H1 (cell line): ENCODE measurements at regions not wholly inside any gene's neighbourhood (a gene's known extent, or its start where the extent isn't known, plus 50 kb on each side); places are given as distances from the start of the nearest gene placed in this dataset.

Experiments used
- CTCF ChIA-PET: fragments of 300-600 bp; sonication (Branson Sonifier 250); formaldehyde crosslinking; loops from one replicate; lab custom pipeline; 2021; ENCODE audit not compliant: partially characterized antibody; lab: Charles Lee
- POLR2A ChIA-PET: fragments of 300-600 bp; sonication (Branson Sonifier 250); formaldehyde crosslinking; loops from one replicate; lab custom pipeline; 2021; ENCODE audit warnings: inconsistent platforms; ENCODE audit not compliant: partially characterized antibody; lab: Charles Lee
- DNase-seq, 2 experiments: peaks; one replicate each; pipeline versions ENCODE4 v3.0.0 to v3.0.0-alpha.2; 2010 to 2022; ENCODE audit warnings: low spot score in 2 of 2, low read depth in 1 of 2, mixed read lengths in 1 of 2
- FAIRE-seq: peaks from 2 replicates; lab custom pipeline; 2011; peaks lifted over from hg19 to GRCh38; lab: Jason Lieb, UNC
- H2AFZ ChIP-seq: 2 replicates; pipeline ENCODE4 v1.8.1; 2012; ENCODE audit warnings: low read length, inconsistent platforms
- H2AK5ac ChIP-seq: 2 replicates; pipeline ENCODE4 v1.6.1; 2013; ENCODE audit warnings: low read depth, low read length
- H2BK120ac ChIP-seq: replicated peaks from 2 replicates; pipeline ENCODE3; 2013; ENCODE audit warnings: low read depth, low read length, inconsistent platforms
- H2BK12ac ChIP-seq: 2 replicates; pipeline ENCODE4 v1.6.1; 2013; ENCODE audit warnings: low read depth, low read length
- H2BK15ac ChIP-seq: 2 replicates; pipeline ENCODE4 v1.6.1; 2013; ENCODE audit warnings: low read length
- H2BK20ac ChIP-seq: 2 replicates; pipeline ENCODE4 v1.6.1; 2013; ENCODE audit warnings: low read length
- H2BK5ac ChIP-seq: 2 replicates; pipeline ENCODE4 v1.6.1; 2013; ENCODE audit warnings: low read depth, low read length
- H3K14ac ChIP-seq: 2 replicates; pipeline ENCODE4 v1.6.1; 2013; ENCODE audit warnings: inconsistent platforms; ENCODE audit not compliant: insufficient read length
- H3K18ac ChIP-seq: 2 replicates; pipeline ENCODE4 v1.6.1; 2013; ENCODE audit warnings: low read length; ENCODE audit errors: extremely low read depth
- H3K23ac ChIP-seq: 2 replicates; pipeline ENCODE4 v1.6.1; 2013; ENCODE audit warnings: inconsistent platforms; ENCODE audit not compliant: insufficient read length
- H3K23me2 ChIP-seq: 2 replicates; pipeline ENCODE4 v1.6.1; 2013; ENCODE audit warnings: low read depth, low read length
- H3K27ac ChIP-seq: 2 replicates; pipeline ENCODE4 v1.6.1; 2011; ENCODE audit warnings: low read depth, low read length, inconsistent platforms
- H3K27me3 ChIP-seq, 4 experiments: replicated peaks in 1 of 4; 1 replicate in 1 of 4; 2 replicates in 3 of 4; pipeline versions ENCODE4 v1.6.1 to v1.8.1; 2011 to 2013; ENCODE audit warnings: low read length in 3 of 4, mild to moderate bottlenecking in 3 of 4, inconsistent platforms in 2 of 4, mixed read lengths in 2 of 4, moderate library complexity in 1 of 4; ENCODE audit not compliant: control insufficient read depth in 3 of 4, insufficient read depth in 3 of 4; ENCODE audit errors: extremely low read depth in 1 of 4
- H3K36me3 ChIP-seq, 4 experiments: 2 replicates each; pipeline versions ENCODE4 v1.6.1 to v1.8.1; 2011 to 2013; ENCODE audit warnings: mild to moderate bottlenecking in 4 of 4, low read length in 3 of 4, moderate library complexity in 2 of 4, control low read depth in 1 of 4, inconsistent platforms in 1 of 4; ENCODE audit not compliant: insufficient read depth in 4 of 4, control insufficient read depth in 2 of 4
- H3K4ac ChIP-seq: replicated peaks from 2 replicates; pipeline ENCODE3; 2013; ENCODE audit warnings: low read length, low read depth, mixed read lengths, inconsistent platforms; ENCODE audit not compliant: insufficient read length
- H3K4me1 ChIP-seq, 4 experiments: replicated peaks in 1 of 4; 1 replicate in 1 of 4; 2 replicates in 3 of 4; pipeline versions ENCODE4 v1.6.1 to v1.8.1; 2011 to 2013; ENCODE audit warnings: low read length in 3 of 4, inconsistent platforms in 2 of 4, mixed read lengths in 1 of 4; ENCODE audit not compliant: insufficient read depth in 4 of 4, control insufficient read depth in 3 of 4
- H3K4me2 ChIP-seq, 2 experiments: 2 replicates each; pipeline versions ENCODE4 v1.6.1 to v1.8.1; 2011 to 2013; ENCODE audit warnings: low read depth in 2 of 2, low read length in 2 of 2, control low read depth in 1 of 2, inconsistent platforms in 1 of 2, mild to moderate bottlenecking in 1 of 2; ENCODE audit not compliant: insufficient read depth in 1 of 2
- H3K4me3 ChIP-seq, 4 experiments: fragments of 200-600, 300-600 bp in 1 of 4; sonication (generic), shearing (Covaris generic), sonication (Bioruptor Twin) in 1 of 4; 2 replicates each; pipeline versions ENCODE4 v1.5.1 to v1.8.1; 2011 to 2016; ENCODE audit warnings: low read length in 4 of 4, low read depth in 3 of 4, control low read depth in 2 of 4, inconsistent platforms in 2 of 4, mild to moderate bottlenecking in 2 of 4, mixed read lengths in 1 of 4, moderate library complexity in 1 of 4; ENCODE audit not compliant: insufficient read depth in 2 of 4; ENCODE audit errors: extremely low read depth in 1 of 4
- H3K56ac ChIP-seq: replicated peaks from 2 replicates; pipeline ENCODE3; 2013; ENCODE audit warnings: low read depth, mild to moderate bottlenecking, mixed read lengths, low read length, inconsistent platforms; ENCODE audit not compliant: insufficient read length
- H3K79me1 ChIP-seq: 2 replicates; pipeline ENCODE4 v1.6.1; 2013; ENCODE audit warnings: low read depth, low read length, control low read depth
- H3K79me2 ChIP-seq, 2 experiments: 2 replicates each; pipeline versions ENCODE4 v1.6.1 to v1.8.1; 2012 to 2013; ENCODE audit warnings: low read length in 2 of 2, mild to moderate bottlenecking in 2 of 2, inconsistent platforms in 1 of 2; ENCODE audit not compliant: insufficient read depth in 2 of 2, control insufficient read depth in 1 of 2
- H3K9ac ChIP-seq, 4 experiments: replicated peaks in 1 of 4; 1 replicate in 1 of 4; 2 replicates in 3 of 4; pipeline versions ENCODE4 v1.6.1 to v1.8.1; 2011 to 2013; ENCODE audit warnings: low read depth in 3 of 4, low read length in 3 of 4, control low read depth in 2 of 4, mild to moderate bottlenecking in 2 of 4, moderate library complexity in 2 of 4, inconsistent platforms in 1 of 4; ENCODE audit errors: extremely low read depth in 1 of 4
- H3K9me3 ChIP-seq, 2 experiments: 2 replicates each; pipeline versions ENCODE4 v1.6.1 to v1.8.1; 2012 to 2013; ENCODE audit warnings: mild to moderate bottlenecking in 2 of 2, moderate library complexity in 2 of 2, control low read depth in 1 of 2, inconsistent platforms in 1 of 2, low read depth in 1 of 2, low read length in 1 of 2, mixed read lengths in 1 of 2; ENCODE audit not compliant: insufficient read depth in 2 of 2
- H4K20me1 ChIP-seq, 2 experiments: replicated peaks in 1 of 2; 2 replicates each; pipeline versions ENCODE3 to v1.8.1; 2011 to 2013; ENCODE audit warnings: inconsistent platforms in 2 of 2, low read length in 2 of 2, mild to moderate bottlenecking in 1 of 2; ENCODE audit not compliant: insufficient read depth in 2 of 2, control insufficient read depth in 1 of 2
- H4K5ac ChIP-seq: 2 replicates; pipeline ENCODE4 v1.6.1; 2013; ENCODE audit warnings: low read length, low read depth, mixed read lengths, inconsistent platforms; ENCODE audit not compliant: insufficient read length
- H4K8ac ChIP-seq: 2 replicates; pipeline ENCODE4 v1.8.0; 2013; ENCODE audit warnings: mild to moderate bottlenecking, moderate library complexity, low read length, inconsistent platforms; ENCODE audit not compliant: insufficient read depth; ENCODE audit errors: extremely low read depth
- H4K91ac ChIP-seq: replicated peaks from 2 replicates; pipeline ENCODE3; 2013; ENCODE audit warnings: low read length, mixed read lengths, inconsistent platforms; ENCODE audit not compliant: insufficient read length
- ATF2 ChIP-seq: IDR thresholded peaks from 2 replicates; pipeline ENCODE4 v1.6.1; 2012; ENCODE audit warnings: low read length, inconsistent platforms
- BACH1 ChIP-seq: IDR thresholded peaks from 2 replicates; pipeline ENCODE4 v1.6.1; 2012; ENCODE audit warnings: low read length, improper control_type of control experiment
- FOSL1 ChIP-seq: IDR thresholded peaks from 2 replicates; pipeline ENCODE4 v1.6.1; 2011; ENCODE audit warnings: mild to moderate bottlenecking, low read depth, low read length, moderate library complexity; ENCODE audit not compliant: insufficient read depth
- SIN3A ChIP-seq, 2 experiments: IDR thresholded peaks in 1 of 2; conservative IDR thresholded peaks in 1 of 2; 2 replicates each; pipeline ENCODE4 v1.6.1; 2011 to 2012; ENCODE audit warnings: low read length in 2 of 2, improper control_type of control experiment in 1 of 2, low read depth in 1 of 2, mild to moderate bottlenecking in 1 of 2
- TEAD4 ChIP-seq: IDR thresholded peaks from 2 replicates; pipeline ENCODE4 v1.6.1; 2012; ENCODE audit warnings: low read depth, low read length, inconsistent platforms, mixed read lengths

GRCh38 chr4:138300616-138301015 is 58.5 kb upstream of the SLC7A11 start:
- Histone ChIP-seq H3K23ac (no peak overlapping the region), H3K23me2 (no peaks in the 10 kb centered on the region), H3K9me3 (no peaks in the 10 kb centered on the region), H2BK120ac (no peak overlapping the region), H4K91ac (no peak overlapping the region), H2BK12ac (no peak overlapping the region), H4K8ac (no peak overlapping the region), H3K4me3 (no peak overlapping the region), H2AFZ (no peak overlapping the region), H2BK15ac (no peak overlapping the region), H3K9ac (no peak overlapping the region), H2BK5ac (no peak overlapping the region), H2BK20ac (no peak overlapping the region), H3K79me2 (no peaks in the 10 kb centered on the region), H3K4me2 (no peak overlapping the region), H2AK5ac (no peak overlapping the region), H3K36me3 (no peaks in the 10 kb centered on the region), H4K20me1 (no peaks in the 10 kb centered on the region), H3K56ac (no peak overlapping the region), H3K79me1 (no peaks in the 10 kb centered on the region), H3K4ac (no peak overlapping the region), H3K4me1 (no peaks in the 10 kb centered on the region), H3K27ac (no peak overlapping the region), H3K18ac (no peak overlapping the region), H3K27me3 (no peaks in the 10 kb centered on the region), H3K14ac (no peak overlapping the region), H4K5ac (no peak overlapping the region)
- POLR2A ChIA-PET, result no interaction called here
- FAIRE-seq, result no peak
- no peak for DNase-seq
- CTCF ChIA-PET, result no interaction called here
- TF ChIP-seq FOSL1 (no peak), ATF2 (no peak), SIN3A (conservative IDR thresholded peaks at IDR 0.05 in 1 of 2, IDR thresholded peaks at IDR 0.05 in 1 of 2; ENCODE audit: low read depth in 1 of 2, low read length in 2 of 2) (no peak), BACH1 (no peak), TEAD4 (no peak)
